Fibroblast of pulmonary artery (primary cell): ENCODE measurements at regions not wholly inside any gene's neighbourhood (a gene's known extent, or its start where the extent isn't known, plus 50 kb on each side); places are given as distances from the start of the nearest gene placed in this dataset.
"Not testable (repeated sequence)": the region's sequence is repeated elsewhere in the genome, so short reads cannot be mapped to it uniquely, and the experiment has no call there.

ENCODE experiments used
- DNase-seq: peaks from one replicate; pipeline ENCODE4 v3.0.0-alpha.2; 2010; ENCODE audit warnings: low read depth
- H3K4me3 ChIP-seq: replicated peaks from 2 replicates; pipeline ENCODE4 v1.5.1; 2011; ENCODE audit warnings: low read depth, mild to moderate bottlenecking, control low read depth, low read length, moderate library complexity
- TF ChIP-seq, protein P1 (sequence below): IDR thresholded peaks from 2 replicates; pipeline ENCODE4 v1.5.1; 2011; ENCODE audit warnings: mild to moderate bottlenecking, control low read depth, low read length, inconsistent platforms; ENCODE audit errors: missing control alignments

- DNase-seq = no peak
- TF ChIP-seq, protein P1, sequence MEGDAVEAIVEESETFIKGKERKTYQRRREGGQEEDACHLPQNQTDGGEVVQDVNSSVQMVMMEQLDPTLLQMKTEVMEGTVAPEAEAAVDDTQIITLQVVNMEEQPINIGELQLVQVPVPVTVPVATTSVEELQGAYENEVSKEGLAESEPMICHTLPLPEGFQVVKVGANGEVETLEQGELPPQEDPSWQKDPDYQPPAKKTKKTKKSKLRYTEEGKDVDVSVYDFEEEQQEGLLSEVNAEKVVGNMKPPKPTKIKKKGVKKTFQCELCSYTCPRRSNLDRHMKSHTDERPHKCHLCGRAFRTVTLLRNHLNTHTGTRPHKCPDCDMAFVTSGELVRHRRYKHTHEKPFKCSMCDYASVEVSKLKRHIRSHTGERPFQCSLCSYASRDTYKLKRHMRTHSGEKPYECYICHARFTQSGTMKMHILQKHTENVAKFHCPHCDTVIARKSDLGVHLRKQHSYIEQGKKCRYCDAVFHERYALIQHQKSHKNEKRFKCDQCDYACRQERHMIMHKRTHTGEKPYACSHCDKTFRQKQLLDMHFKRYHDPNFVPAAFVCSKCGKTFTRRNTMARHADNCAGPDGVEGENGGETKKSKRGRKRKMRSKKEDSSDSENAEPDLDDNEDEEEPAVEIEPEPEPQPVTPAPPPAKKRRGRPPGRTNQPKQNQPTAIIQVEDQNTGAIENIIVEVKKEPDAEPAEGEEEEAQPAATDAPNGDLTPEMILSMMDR = no peak
- H3K4me3 ChIP-seq = no peak overlapping the region
These were observed 52.7 kb upstream of the OSMR start for GRCh38 chr5:38793099-38793498.

- DNase-seq, H3K4me3 ChIP-seq: not testable (repeated sequence)
These were observed 51.8 kb upstream of the OSMR start for GRCh38 chr5:38794037-38794436.

GRCh38 chr5:38794986-38795385 lies 50.8 kb upstream of the OSMR start:
- TF ChIP-seq, protein P1 = no peak
- H3K4me3 ChIP-seq = no peak overlapping the region
- no peak for DNase-seq

- TF ChIP-seq, protein P1 = no peak
- H3K4me3 ChIP-seq = no peak overlapping the region
- no peak for DNase-seq
These were observed 49.6 kb upstream of the OSMR start for GRCh38 chr5:38795986-38796741.
